Esophagus squamous epithelium (tissue), 4 donors: ENCODE measurements at regions not wholly inside any gene's neighbourhood (a gene's known extent, or its start where the extent isn't known, plus 50 kb on each side); places are given as distances from the start of the nearest gene placed in this dataset.

Source experiments
- POLR2A ChIP-seq, 4 donors: fragments of 450-650 bp; IDR thresholded peaks; one replicate each; pipeline ENCODE4 v1.6.1; 2017; ENCODE audit warnings: antibody characterized with exemption in 4 of 4, mild to moderate bottlenecking in 4 of 4, moderate library complexity in 3 of 4
- TF ChIP-seq, protein P1 (sequence below), 6 experiments: fragments of 450-650 bp in 4 of 6; fragments of 200-600 bp in 2 of 6; sonication (generic) in 2 of 6; IDR thresholded peaks; one replicate each; pipeline ENCODE4 v1.5.1; 2016 to 2019; ENCODE audit warnings: antibody characterized with exemption in 6 of 6, mild to moderate bottlenecking in 4 of 6, moderate library complexity in 4 of 6

DNA sequence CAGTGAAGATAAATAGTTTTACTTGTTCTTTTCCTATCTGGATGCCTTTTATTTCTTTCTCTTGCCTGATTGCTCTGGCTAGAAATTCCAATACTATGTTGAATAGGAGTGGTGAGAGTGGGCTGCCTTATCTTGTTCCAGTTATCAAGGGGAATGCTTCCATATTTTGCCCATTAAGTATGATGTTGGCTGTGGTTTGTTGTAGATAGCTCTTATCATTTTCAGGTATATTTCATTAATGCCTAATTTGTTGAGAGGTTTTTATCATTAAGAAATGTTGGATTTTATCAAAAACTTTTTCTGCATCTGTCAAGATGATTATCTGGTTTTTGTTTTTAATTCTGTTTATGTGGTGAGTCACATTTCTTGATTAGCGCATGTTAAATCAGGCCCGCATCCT lies 655.8 kb downstream of the NUP35 start:
- TF ChIP-seq, protein P1, sequence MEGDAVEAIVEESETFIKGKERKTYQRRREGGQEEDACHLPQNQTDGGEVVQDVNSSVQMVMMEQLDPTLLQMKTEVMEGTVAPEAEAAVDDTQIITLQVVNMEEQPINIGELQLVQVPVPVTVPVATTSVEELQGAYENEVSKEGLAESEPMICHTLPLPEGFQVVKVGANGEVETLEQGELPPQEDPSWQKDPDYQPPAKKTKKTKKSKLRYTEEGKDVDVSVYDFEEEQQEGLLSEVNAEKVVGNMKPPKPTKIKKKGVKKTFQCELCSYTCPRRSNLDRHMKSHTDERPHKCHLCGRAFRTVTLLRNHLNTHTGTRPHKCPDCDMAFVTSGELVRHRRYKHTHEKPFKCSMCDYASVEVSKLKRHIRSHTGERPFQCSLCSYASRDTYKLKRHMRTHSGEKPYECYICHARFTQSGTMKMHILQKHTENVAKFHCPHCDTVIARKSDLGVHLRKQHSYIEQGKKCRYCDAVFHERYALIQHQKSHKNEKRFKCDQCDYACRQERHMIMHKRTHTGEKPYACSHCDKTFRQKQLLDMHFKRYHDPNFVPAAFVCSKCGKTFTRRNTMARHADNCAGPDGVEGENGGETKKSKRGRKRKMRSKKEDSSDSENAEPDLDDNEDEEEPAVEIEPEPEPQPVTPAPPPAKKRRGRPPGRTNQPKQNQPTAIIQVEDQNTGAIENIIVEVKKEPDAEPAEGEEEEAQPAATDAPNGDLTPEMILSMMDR (IDR thresholded peaks at IDR 0.05), result no peak
- TF ChIP-seq POLR2A (IDR thresholded peaks at IDR 0.05), result no peak
